K562 (cell line): ENCODE measurements at regions not wholly inside any gene's neighbourhood (a gene's known extent, or its start where the extent isn't known, plus 50 kb on each side); places are given as distances from the start of the nearest gene placed in this dataset.

Experiments
- ATAC-seq: fragments of 200-7000 bp; cut with Tn5 transposase; 3 replicates; pipeline ENCODE4 v1.9.1; 2020; ENCODE audit warnings: moderate library complexity
- BruUV-seq: library from RNA; stranded (reverse); fragments of 400-500 nt; replicated peaks from 2 replicates; lab custom pipeline; 2021; lab: Mats Ljungman, UMichigan
- CTCF ChIA-PET: fragments of 300-600 bp; formaldehyde crosslinking; extraction: SDS; loops from one replicate; lab custom pipeline; 2021; ENCODE audit warnings: low intra/inter-chr PET ratio; lab: Yijun Ruan, JAX
- POLR2A ChIA-PET: fragments of 300-600, 350-650 bp; sonication (Branson Sonifier 250); formaldehyde crosslinking; extraction: SDS; loops from one replicate; lab custom pipeline; 2021; ENCODE audit warnings: antibody characterized with exemption, inconsistent platforms; lab: Yijun Ruan, JAX
- DNase-seq, 4 experiments: peaks; one replicate each; pipeline versions ENCODE4 v3.0.0 to v3.0.0-alpha.2; 2011 to 2018; ENCODE audit warnings: low spot score in 3 of 4, mixed read lengths in 3 of 4; ENCODE audit errors: extremely low read depth in 1 of 4
- FAIRE-seq: peaks from 2 replicates; lab custom pipeline; 2011; peaks lifted over from hg19 to GRCh38; lab: Jason Lieb, UNC
- H2AFZ ChIP-seq: 2 replicates; pipeline ENCODE4 v1.6.0; 2011; ENCODE audit warnings: low read depth, low read length, control low read depth, inconsistent platforms
- H3K27ac ChIP-seq: fragments of 200-600 bp; 3 replicates; pipeline ENCODE4 v1.8.0; 2011; ENCODE audit warnings: low read depth, mild to moderate bottlenecking, control low read depth, inconsistent platforms, low read length, moderate library complexity, mixed read lengths; ENCODE audit errors: extremely low read depth
- H3K27me3 ChIP-seq, 2 experiments: fragments of 300-600 bp in 1 of 2; 2 replicates in 1 of 2; 3 replicates in 1 of 2; pipeline versions ENCODE4 v1.6.0 to v1.8.0; 2011; ENCODE audit warnings: inconsistent platforms in 2 of 2, low read length in 2 of 2, mild to moderate bottlenecking in 1 of 2, mixed read lengths in 1 of 2, moderate library complexity in 1 of 2; ENCODE audit not compliant: control insufficient read depth in 2 of 2, insufficient read depth in 2 of 2
- H3K36me3 ChIP-seq: fragments of 300-600 bp; 3 replicates; pipeline ENCODE4 v1.8.0; 2011; ENCODE audit warnings: mild to moderate bottlenecking, low read length, inconsistent platforms; ENCODE audit not compliant: control insufficient read depth, insufficient read depth
- H3K4me1 ChIP-seq, 2 experiments: fragments of 200-600 bp in 1 of 2; replicated peaks in 1 of 2; 2 replicates in 1 of 2; 3 replicates in 1 of 2; pipeline versions ENCODE4 v1.5.1 to v1.8.0; 2011; ENCODE audit warnings: inconsistent platforms in 2 of 2, low read length in 2 of 2, mild to moderate bottlenecking in 1 of 2, mixed read lengths in 1 of 2, moderate library complexity in 1 of 2; ENCODE audit not compliant: control insufficient read depth in 2 of 2, insufficient read depth in 2 of 2
- H3K4me2 ChIP-seq: 2 replicates; pipeline ENCODE4 v1.6.1; 2011; ENCODE audit warnings: low read length, control low read depth, inconsistent platforms, mixed read lengths; ENCODE audit not compliant: insufficient read depth
- H3K4me3 ChIP-seq: fragments of 200-600 bp; sonication (generic), shearing (Covaris generic); 2 replicates; pipeline ENCODE4 v1.5.1; 2016; ENCODE audit warnings: control low read depth, inconsistent platforms
- H3K79me2 ChIP-seq: fragments of 200-600 bp; 3 replicates; pipeline ENCODE4 v1.8.0; 2011; ENCODE audit warnings: low read length, inconsistent platforms; ENCODE audit not compliant: control insufficient read depth, insufficient read depth
- H3K9ac ChIP-seq, 2 experiments: 2 replicates each; pipeline versions ENCODE4 v1.6.0 to v1.6.1; 2011; ENCODE audit warnings: low read depth in 2 of 2, low read length in 2 of 2, control low read depth in 1 of 2, inconsistent platforms in 1 of 2, mild to moderate bottlenecking in 1 of 2, mixed read lengths in 1 of 2; ENCODE audit not compliant: insufficient read depth in 1 of 2
- H3K9me1 ChIP-seq: one replicate; pipeline ENCODE4 v1.6.0; 2011; ENCODE audit warnings: inconsistent platforms, mild to moderate bottlenecking, low read length, moderate library complexity; ENCODE audit not compliant: control insufficient read depth, insufficient read depth
- H3K9me3 ChIP-seq: replicated peaks from 2 replicates; pipeline ENCODE4 v1.5.1; 2011; ENCODE audit warnings: low read depth, low read length, inconsistent platforms; ENCODE audit not compliant: control insufficient read depth, insufficient read depth
- H4K20me1 ChIP-seq: replicated peaks from 2 replicates; pipeline ENCODE4 v1.6.1; 2011; ENCODE audit warnings: low read length, inconsistent platforms, mixed read lengths; ENCODE audit not compliant: control insufficient read depth, insufficient read depth
- ATF1 ChIP-seq, 2 experiments: fragments of 450-650 bp in 1 of 2; IDR thresholded peaks; 2 replicates each; pipeline ENCODE4 v1.6.1; 2016; ENCODE audit warnings: missing compliant biosample characterization in 1 of 2, missing genetic modification characterization in 1 of 2
- BRF1 ChIP-seq: IDR thresholded peaks from 3 replicates; pipeline ENCODE4 v1.6.1; 2011; ENCODE audit warnings: borderline replicate concordance, mild to moderate bottlenecking; ENCODE audit not compliant: insufficient read length; ENCODE audit errors: extremely low read depth
- CCNT2 ChIP-seq: IDR thresholded peaks from 2 replicates; pipeline ENCODE4 v1.6.1; 2011; ENCODE audit warnings: borderline replicate concordance, low read depth, mild to moderate bottlenecking, moderate library complexity, mixed read lengths, low read length; ENCODE audit not compliant: insufficient read length; ENCODE audit errors: extremely low read depth
- JUND ChIP-seq, 2 experiments: IDR thresholded peaks; 2 replicates in 1 of 2; 3 replicates in 1 of 2; pipeline ENCODE4 v1.6.1; 2011; ENCODE audit warnings: borderline replicate concordance in 2 of 2, low read depth in 2 of 2, low read length in 2 of 2, improper control_type of control experiment in 1 of 2, missing biosample characterization in 1 of 2, missing genetic modification characterization in 1 of 2, missing genetic modification reagents in 1 of 2
- NFATC3 ChIP-seq: fragments of 450-650 bp; IDR thresholded peaks from 2 replicates; pipeline ENCODE4 v1.6.1; 2017; ENCODE audit warnings: mild to moderate bottlenecking
- NFXL1 ChIP-seq: fragments of 450-650 bp; formaldehyde crosslinking; IDR thresholded peaks from 2 replicates; pipeline ENCODE4 v1.4.0; 2021; ENCODE audit warnings: mild to moderate bottlenecking
- PHB ChIP-seq: fragments of 250-450 bp; sonication (Bioruptor Pico); IDR thresholded peaks from 2 replicates; pipeline ENCODE4 v1.5.0; 2021
- THRB ChIP-seq: fragments of 450-650 bp; formaldehyde crosslinking; conservative IDR thresholded peaks from 2 replicates; pipeline ENCODE4 v1.4.0; 2022; ENCODE audit warnings: mild to moderate bottlenecking, missing genetic modification characterization
- U2AF2 ChIP-seq: fragments of 200-400 bp; formaldehyde crosslinking; optimal IDR thresholded peaks from 2 replicates; pipeline ENCODE3; 2017; ENCODE audit warnings: low read depth, mild to moderate bottlenecking, low read length
- ZNF212 ChIP-seq: fragments of 450-650 bp; formaldehyde crosslinking; IDR thresholded peaks from 2 replicates; pipeline ENCODE4 v1.4.0; 2020; ENCODE audit warnings: mild to moderate bottlenecking
- ZNF398 ChIP-seq: fragments of 250-450 bp; sonication (Bioruptor Pico); IDR thresholded peaks from 2 replicates; pipeline ENCODE4 v1.8.0; 2021; ENCODE audit warnings: moderate library complexity, mild to moderate bottlenecking, inconsistent platforms
- WGBS: fragments of 100-300 bp; shearing (Covaris generic); methylation state at CpG from one replicate; pipeline ENCODE4 v1.1.6; 2016; ENCODE audit warnings: low coverage, mixed read lengths; ENCODE audit not compliant: insufficient coverage; ENCODE audit errors: missing lambda C conversion rate; 5-methylcytosine and 5-hydroxymethylcytosine counted together
- in situ Hi-C: fragments of 300-500 bp; cut with MboI; formaldehyde crosslinking; loops from 4 replicates; pipeline ENCODE4 v1.15.0; 2018; ENCODE audit warnings: inconsistent platforms, mixed read lengths
- intact Hi-C: fragments of 100-400 bp; cut with micrococcal nuclease; formaldehyde crosslinking; loops from 2 replicates; pipeline ENCODE4 v1.14.2; 2022

- H3K27ac ChIP-seq: no peak overlapping the region
- H2AFZ ChIP-seq: no peak overlapping the region
- WGBS: 2% methylated on average over 2 of the region's 2 CpGs
- no peaks in the 10 kb centered on the region for H3K4me1 ChIP-seq
- H3K79me2 ChIP-seq: no peaks in the 10 kb centered on the region
- TF ChIP-seq NFATC3 (no peak), PHB (CRISPR knock-in tag) (no peak), NFXL1 (CRISPR knock-in tag) (no peak), ZNF212 (CRISPR knock-in tag) (no peak), ATF1 (CRISPR knock-in tag; IDR thresholded peaks at IDR 0.05) (no peak), ATF1 (tag; IDR thresholded peaks at IDR 0.05) (no peak), BRF1 (no peak), JUND (IDR thresholded peaks at IDR 0.05; ENCODE audit: borderline replicate concordance, low read depth, low read length) (no peak), JUND (tag; IDR thresholded peaks at IDR 0.05; ENCODE audit: borderline replicate concordance, low read depth, low read length) (no peak), U2AF2 (no peak), CCNT2 (no peak), ZNF398 (CRISPR knock-in tag) (no peak), THRB (CRISPR knock-in tag) (no peak)
- TF ChIP-seq, all 486 proteins: peak for 0
- Histone ChIP-seq H4K20me1 (no peaks in the 10 kb centered on the region), H3K4me3 (no peak overlapping the region), H3K27me3 (no peaks in the 10 kb centered on the region), H3K9ac (no peak overlapping the region), H3K4me2 (no peak overlapping the region), H3K9me3 (no peaks in the 10 kb centered on the region), H3K9me1 (no peaks in the 10 kb centered on the region), H3K36me3 (no peaks in the 10 kb centered on the region)
- FAIRE-seq: no peak
- BruUV-seq: no TSS peak
- intact Hi-C loops (no loop called here), in situ Hi-C loops (no loop called here)
- no peak for DNase-seq
- ChIA-PET CTCF (no interaction called here), POLR2A (interaction anchor here (0.6 kb wide), 1 partner anchor 113 kb away, joined by 3 read pairs; no protein-coding TSS in a partner anchor)
- no peak for ATAC-seq
Measured at GRCh38 chr16:62583414-62583813, 547.2 kb upstream of the CDH8 start.
